ENCODE measurements at regions not wholly inside any gene's neighbourhood (a gene's known extent, or its start where the extent isn't known, plus 50 kb on each side); places are given as distances from the start of the nearest gene placed in this dataset.

- TF ChIP-seq CTCF (IDR thresholded peaks at IDR 0.05): no peak
- TF ChIP-seq POLR2A (IDR thresholded peaks at IDR 0.05): no peak
These were observed 175.7 kb downstream of the DHX15 start for GRCh38 chr4:24408640-24409039.
